ENCODE measurements at regions not wholly inside any gene's neighbourhood (a gene's known extent, or its start where the extent isn't known, plus 50 kb on each side); places are given as distances from the start of the nearest gene placed in this dataset.
A peak's percentile ranks its signal among the peaks of the same experiment; 100 is the strongest.
"Not testable (repeated sequence)": the region's sequence is repeated elsewhere in the genome, so short reads cannot be mapped to it uniquely, and the experiment has no call there.

GRCh38 chr5:164504141-164504772, 998.8 kb downstream of the MAT2B start:
- peak; percentile 63 for DNase-seq (ENCODE audit: low read depth)
- H3K4me3 ChIP-seq (ENCODE audit: low read depth, low read length): no peak overlapping the region
- TF ChIP-seq, protein P1, sequence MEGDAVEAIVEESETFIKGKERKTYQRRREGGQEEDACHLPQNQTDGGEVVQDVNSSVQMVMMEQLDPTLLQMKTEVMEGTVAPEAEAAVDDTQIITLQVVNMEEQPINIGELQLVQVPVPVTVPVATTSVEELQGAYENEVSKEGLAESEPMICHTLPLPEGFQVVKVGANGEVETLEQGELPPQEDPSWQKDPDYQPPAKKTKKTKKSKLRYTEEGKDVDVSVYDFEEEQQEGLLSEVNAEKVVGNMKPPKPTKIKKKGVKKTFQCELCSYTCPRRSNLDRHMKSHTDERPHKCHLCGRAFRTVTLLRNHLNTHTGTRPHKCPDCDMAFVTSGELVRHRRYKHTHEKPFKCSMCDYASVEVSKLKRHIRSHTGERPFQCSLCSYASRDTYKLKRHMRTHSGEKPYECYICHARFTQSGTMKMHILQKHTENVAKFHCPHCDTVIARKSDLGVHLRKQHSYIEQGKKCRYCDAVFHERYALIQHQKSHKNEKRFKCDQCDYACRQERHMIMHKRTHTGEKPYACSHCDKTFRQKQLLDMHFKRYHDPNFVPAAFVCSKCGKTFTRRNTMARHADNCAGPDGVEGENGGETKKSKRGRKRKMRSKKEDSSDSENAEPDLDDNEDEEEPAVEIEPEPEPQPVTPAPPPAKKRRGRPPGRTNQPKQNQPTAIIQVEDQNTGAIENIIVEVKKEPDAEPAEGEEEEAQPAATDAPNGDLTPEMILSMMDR (IDR thresholded peaks at IDR 0.05; ENCODE audit: control insufficient read depth, extremely low read depth, insufficient read depth): peak; percentile 79

DNA sequence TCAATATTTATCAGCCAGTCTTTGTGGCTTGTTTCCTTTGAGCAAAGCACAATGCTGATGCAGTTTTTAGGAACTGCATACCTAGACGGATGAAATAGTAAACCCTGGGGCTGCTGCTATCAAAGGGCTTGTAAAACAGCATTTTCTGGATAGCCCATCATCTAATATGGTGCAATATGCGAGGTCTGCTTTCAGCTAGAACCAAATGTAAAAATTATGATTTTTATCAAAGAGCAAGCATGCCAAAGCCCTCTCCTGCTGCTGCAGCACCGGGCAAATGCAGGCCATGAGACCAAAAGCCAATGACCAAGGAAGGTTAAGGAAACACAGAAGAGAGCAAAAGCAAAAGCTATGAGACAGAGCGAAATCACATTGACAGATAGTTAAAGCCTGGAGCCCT, 1000.4 kb downstream of the MAT2B start:
- DNase-seq (ENCODE audit: low read depth): no peak
- H3K4me3 ChIP-seq (ENCODE audit: low read depth, low read length): no peak overlapping the region
- TF ChIP-seq, protein P1 (IDR thresholded peaks at IDR 0.05; ENCODE audit: control insufficient read depth, extremely low read depth, insufficient read depth): no peak

DNA sequence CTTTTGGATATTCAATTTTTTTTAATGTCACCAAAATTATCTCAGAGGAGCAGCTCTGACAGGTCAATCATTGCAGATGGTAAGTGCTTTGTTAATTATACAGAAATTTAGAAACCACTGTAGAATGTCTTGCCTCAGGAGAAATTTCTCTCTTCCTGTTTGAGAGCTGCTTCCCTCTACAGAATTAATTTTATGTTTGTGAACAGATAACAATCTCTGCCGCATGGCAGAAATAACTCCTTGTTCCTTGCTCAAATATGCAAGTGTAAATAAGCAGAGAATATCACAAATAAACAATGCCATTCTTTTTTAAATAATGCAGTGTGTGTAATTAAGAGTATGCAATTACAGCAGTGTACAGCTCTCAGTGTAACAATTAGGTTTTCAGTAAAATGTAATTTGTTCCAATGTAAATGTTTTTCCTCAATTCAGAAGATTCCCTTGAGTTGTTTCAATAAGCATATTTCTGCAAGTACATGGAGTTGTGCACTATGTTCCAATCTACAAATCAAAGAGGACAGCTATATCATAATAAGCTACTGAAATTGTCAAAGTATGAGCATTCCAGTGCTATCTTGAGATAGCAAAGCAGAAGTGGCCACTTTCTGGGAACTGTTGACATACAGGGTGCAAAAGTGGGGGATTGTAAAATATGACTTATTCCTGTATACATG, 1012.8 kb downstream of the MAT2B start:
- H3K4me3 ChIP-seq (ENCODE audit: low read depth, low read length): no peak overlapping the region
- TF ChIP-seq, protein P1 (IDR thresholded peaks at IDR 0.05; ENCODE audit: control insufficient read depth, extremely low read depth, insufficient read depth): no peak
- peak; percentile 78 for DNase-seq (ENCODE audit: low read depth)

DNA sequence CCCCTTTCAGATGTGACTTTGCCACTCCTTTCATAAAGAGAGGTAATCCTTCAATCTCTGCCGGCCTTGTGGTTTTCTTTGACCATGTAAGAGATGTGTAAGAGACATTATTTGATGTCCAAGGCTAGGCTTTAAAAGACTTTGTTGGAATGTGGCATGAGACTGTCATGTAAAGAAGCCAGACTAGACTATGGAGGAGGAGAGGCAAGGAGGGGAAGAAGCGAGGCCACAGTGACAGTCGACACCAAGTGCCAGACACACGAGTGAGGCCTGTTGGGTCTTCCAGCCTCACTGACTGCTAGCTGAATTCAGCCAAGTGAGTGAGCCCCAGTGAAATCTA, 1013.3 kb downstream of the MAT2B start:
- no peak overlapping the region for H3K4me3 ChIP-seq (ENCODE audit: low read depth, low read length)
- TF ChIP-seq, protein P1 (IDR thresholded peaks at IDR 0.05; ENCODE audit: control insufficient read depth, extremely low read depth, insufficient read depth): no peak
- DNase-seq (ENCODE audit: low read depth): no peak

GRCh38 chr5:164532235-164532900, 1026.9 kb downstream of the MAT2B start:
- TF ChIP-seq, protein P1 (IDR thresholded peaks at IDR 0.05; ENCODE audit: control insufficient read depth, extremely low read depth, insufficient read depth): no peak
- no peak for DNase-seq (ENCODE audit: low read depth)
- no peak overlapping the region for H3K4me3 ChIP-seq (ENCODE audit: low read depth, low read length)

GRCh38 chr5:164533426-164533825, 1028.0 kb downstream of the MAT2B start:
- not testable (repeated sequence) for H3K4me3 ChIP-seq (ENCODE audit: low read depth, low read length); DNase-seq (ENCODE audit: low read depth)

GRCh38 chr5:164540174-164540573, 1034.8 kb downstream of the MAT2B start:
- no peak overlapping the region for H3K4me3 ChIP-seq (ENCODE audit: low read depth, low read length)
- TF ChIP-seq, protein P1 (IDR thresholded peaks at IDR 0.05; ENCODE audit: control insufficient read depth, extremely low read depth, insufficient read depth): no peak
- no peak for DNase-seq (ENCODE audit: low read depth)

Measured in LNCaP clone FGC (cell line).